ENCODE measurements at regions not wholly inside any gene's neighbourhood (a gene's known extent, or its start where the extent isn't known, plus 50 kb on each side); places are given as distances from the start of the nearest gene placed in this dataset.

DNA sequence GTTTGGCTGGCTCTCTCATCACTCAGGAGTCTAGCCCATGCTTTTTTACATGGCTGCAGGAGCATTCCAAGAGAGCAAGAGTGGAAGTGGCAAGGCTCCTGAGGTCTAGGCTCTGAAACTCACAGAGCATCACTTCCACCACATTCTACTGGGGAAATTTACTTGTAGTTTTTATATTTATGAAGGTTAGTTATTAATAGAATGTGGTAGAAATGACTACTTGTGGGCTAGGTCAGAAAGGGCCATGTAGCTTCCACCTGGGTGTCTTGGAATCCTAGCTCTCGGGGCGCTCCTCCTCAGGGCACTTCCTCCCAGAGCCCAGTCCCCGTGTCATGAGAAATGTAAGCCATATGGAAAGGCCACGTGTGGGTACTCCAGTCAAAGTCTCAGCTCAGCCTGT is 127.0 kb upstream of the CASK start:
- TF ChIP-seq, protein P1, sequence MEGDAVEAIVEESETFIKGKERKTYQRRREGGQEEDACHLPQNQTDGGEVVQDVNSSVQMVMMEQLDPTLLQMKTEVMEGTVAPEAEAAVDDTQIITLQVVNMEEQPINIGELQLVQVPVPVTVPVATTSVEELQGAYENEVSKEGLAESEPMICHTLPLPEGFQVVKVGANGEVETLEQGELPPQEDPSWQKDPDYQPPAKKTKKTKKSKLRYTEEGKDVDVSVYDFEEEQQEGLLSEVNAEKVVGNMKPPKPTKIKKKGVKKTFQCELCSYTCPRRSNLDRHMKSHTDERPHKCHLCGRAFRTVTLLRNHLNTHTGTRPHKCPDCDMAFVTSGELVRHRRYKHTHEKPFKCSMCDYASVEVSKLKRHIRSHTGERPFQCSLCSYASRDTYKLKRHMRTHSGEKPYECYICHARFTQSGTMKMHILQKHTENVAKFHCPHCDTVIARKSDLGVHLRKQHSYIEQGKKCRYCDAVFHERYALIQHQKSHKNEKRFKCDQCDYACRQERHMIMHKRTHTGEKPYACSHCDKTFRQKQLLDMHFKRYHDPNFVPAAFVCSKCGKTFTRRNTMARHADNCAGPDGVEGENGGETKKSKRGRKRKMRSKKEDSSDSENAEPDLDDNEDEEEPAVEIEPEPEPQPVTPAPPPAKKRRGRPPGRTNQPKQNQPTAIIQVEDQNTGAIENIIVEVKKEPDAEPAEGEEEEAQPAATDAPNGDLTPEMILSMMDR (IDR thresholded peaks at IDR 0.05 in 4 of 5, conservative IDR thresholded peaks at IDR 0.05 in 1 of 5) = no peak
- TF ChIP-seq POLR2A (IDR thresholded peaks at IDR 0.05) = no peak
